CD4-positive, alpha-beta memory T cell (primary cell): ENCODE measurements at regions not wholly inside any gene's neighbourhood (a gene's known extent, or its start where the extent isn't known, plus 50 kb on each side); places are given as distances from the start of the nearest gene placed in this dataset.

Experiments
- CTCF ChIA-PET: fragments of 350-600 bp; sonication (Branson Sonifier 250); formaldehyde crosslinking; loops from one replicate; lab custom pipeline; 2021; ENCODE audit warnings: inconsistent platforms; ENCODE audit not compliant: partially characterized antibody; lab: Charles Lee
- POLR2A ChIA-PET: fragments of 350-600 bp; sonication (Branson Sonifier 250); formaldehyde crosslinking; loops from one replicate; lab custom pipeline; 2021; ENCODE audit not compliant: partially characterized antibody; lab: Charles Lee
- DNase-seq, 5 donors: peaks; one replicate each; pipeline versions ENCODE4 v3.0.0 to v3.0.0-alpha.2; 2020 to 2022; ENCODE audit warnings: mixed read lengths in 1 of 5
- H3K27ac ChIP-seq: one replicate; pipeline ENCODE4 v1.7.0; 2013; ENCODE audit warnings: low read depth, low read length
- H3K27me3 ChIP-seq: 2 replicates; pipeline ENCODE4 v1.7.0; 2013; ENCODE audit warnings: mild to moderate bottlenecking, low read length, moderate library complexity; ENCODE audit not compliant: insufficient read depth
- H3K36me3 ChIP-seq: 2 replicates; pipeline ENCODE4 v1.7.0; 2013; ENCODE audit warnings: mild to moderate bottlenecking, low read length, moderate library complexity; ENCODE audit not compliant: insufficient read depth
- H3K4me1 ChIP-seq: 2 replicates; pipeline ENCODE4 v1.7.0; 2013; ENCODE audit warnings: mild to moderate bottlenecking, low read length, moderate library complexity; ENCODE audit not compliant: insufficient read depth
- H3K4me3 ChIP-seq, 2 donors: one replicate each; pipeline ENCODE4 v1.7.0; 2013; ENCODE audit warnings: low read length in 2 of 2, mild to moderate bottlenecking in 1 of 2
- H3K9me3 ChIP-seq, 2 donors: one replicate each; pipeline ENCODE4 v1.7.0; 2013; ENCODE audit warnings: low read length in 2 of 2, control low read depth in 1 of 2; ENCODE audit not compliant: control insufficient read depth in 1 of 2
- H3K27ac Mint-ChIP-seq, 7 donors: one replicate each; pipeline ENCODE4 v1.8.0; 2020 to 2021; ENCODE audit warnings: mixed read lengths in 7 of 7, mild to moderate bottlenecking in 6 of 7, inconsistent platforms in 3 of 7, moderate library complexity in 3 of 7
- H3K27me3 Mint-ChIP-seq, 2 donors: one replicate each; pipeline ENCODE4 v1.8.0; 2020 to 2021; ENCODE audit warnings: mixed read lengths in 2 of 2
- H3K36me3 Mint-ChIP-seq, 2 donors: one replicate each; pipeline ENCODE4 v1.8.0; 2020 to 2021; ENCODE audit warnings: mixed read lengths in 2 of 2, inconsistent platforms in 1 of 2, mild to moderate bottlenecking in 1 of 2
- H3K4me1 Mint-ChIP-seq, 4 donors: one replicate each; pipeline ENCODE4 v1.8.0; 2020 to 2021; ENCODE audit warnings: mixed read lengths in 4 of 4, mild to moderate bottlenecking in 1 of 4
- H3K4me3 Mint-ChIP-seq, 8 donors: one replicate each; pipeline ENCODE4 v1.8.0; 2020 to 2021; ENCODE audit warnings: mixed read lengths in 8 of 8, mild to moderate bottlenecking in 7 of 8, moderate library complexity in 6 of 8, inconsistent platforms in 3 of 8
- H3K9me3 Mint-ChIP-seq, 8 donors: one replicate each; pipeline ENCODE4 v1.8.0; 2020 to 2021; ENCODE audit warnings: mixed read lengths in 8 of 8, mild to moderate bottlenecking in 5 of 8, inconsistent platforms in 3 of 8, moderate library complexity in 1 of 8
- intact Hi-C: fragments of 100-400 bp; cut with micrococcal nuclease; formaldehyde crosslinking; loops from one replicate; pipeline ENCODE4 v1.15.1; 2023

DNA sequence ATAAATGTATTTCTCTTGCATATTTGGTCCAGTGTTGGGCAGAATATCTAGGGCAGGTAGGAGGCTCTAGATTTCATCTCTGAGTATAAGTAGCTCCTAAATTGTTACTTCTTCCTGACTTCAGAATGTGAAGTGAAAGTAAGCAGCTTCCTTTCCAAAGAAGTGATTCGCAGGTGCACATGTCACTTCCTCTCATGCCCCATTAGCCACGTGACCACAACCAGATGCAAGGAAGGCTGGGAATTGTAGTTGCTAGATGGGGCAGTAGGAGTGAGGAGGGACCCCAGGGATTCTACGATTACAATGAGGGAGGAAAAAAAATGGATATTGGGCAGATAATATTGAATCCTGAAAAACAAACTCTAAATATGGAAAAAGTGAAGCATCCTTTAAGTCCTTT, 113.2 kb upstream of the CYYR1 start:
- Histone ChIP-seq H3K27ac (no peak overlapping the region), H3K4me1 (peaks cover 6% of the 10 kb centered on the region), H3K4me3 (no peak overlapping the region), H3K9me3 (no peaks in the 10 kb centered on the region), H3K36me3 (no peaks in the 10 kb centered on the region), H3K27me3 (no peaks in the 10 kb centered on the region)
- peak in 4 of 5 donors; percentile 14 to 24 (median 18) for DNase-seq
- H3K27ac Mint-ChIP-seq, result peak overlapping the region in 2 of 7 donors; percentile 3 to 39
- peaks cover 0 to 4% of the 10 kb centered on the region in 2 donors for H3K27me3 Mint-ChIP-seq
- intact Hi-C loops, result no loop called here
- ChIA-PET POLR2A (no interaction called here), CTCF (no interaction called here)
- H3K36me3 Mint-ChIP-seq, result no peaks in the 10 kb centered on the region
- peaks cover 0 to 4% (median 3%) of the 10 kb centered on the region in 4 donors for H3K4me1 Mint-ChIP-seq
- peaks cover 0 to 11% (median 5%) of the 10 kb centered on the region in 8 donors for H3K9me3 Mint-ChIP-seq
- H3K4me3 Mint-ChIP-seq, result peak overlapping the region in 3 of 8 donors; percentile 24 to 59 (median 51)

- Mint-ChIP-seq H3K36me3 (no peaks in the 10 kb centered on the region), H3K9me3 (peaks cover 0 to 5% (median 1%) of the 10 kb centered on the region in 8 donors), H3K27ac (no peak overlapping the region), H3K4me1 (peaks cover 0 to 4% (median 3%) of the 10 kb centered on the region in 4 donors), H3K27me3 (peaks cover 0 to 4% of the 10 kb centered on the region in 2 donors), H3K4me3 (no peak overlapping the region)
- Histone ChIP-seq H3K27ac (no peak overlapping the region), H3K4me3 (no peak overlapping the region), H3K4me1 (peaks cover 6% of the 10 kb centered on the region), H3K27me3 (no peaks in the 10 kb centered on the region), H3K36me3 (no peaks in the 10 kb centered on the region), H3K9me3 (no peaks in the 10 kb centered on the region)
- CTCF ChIA-PET, result interaction anchor here (1.0 kb wide), 1 partner anchor 9 kb away, joined by 3 read pairs; no protein-coding TSS in a partner anchor
- POLR2A ChIA-PET, result no interaction called here
- intact Hi-C loops, result no loop called here
- DNase-seq, result no peak
Observed at GRCh38 chr21:26684889-26685288, 111.8 kb upstream of the CYYR1 start.

DNA sequence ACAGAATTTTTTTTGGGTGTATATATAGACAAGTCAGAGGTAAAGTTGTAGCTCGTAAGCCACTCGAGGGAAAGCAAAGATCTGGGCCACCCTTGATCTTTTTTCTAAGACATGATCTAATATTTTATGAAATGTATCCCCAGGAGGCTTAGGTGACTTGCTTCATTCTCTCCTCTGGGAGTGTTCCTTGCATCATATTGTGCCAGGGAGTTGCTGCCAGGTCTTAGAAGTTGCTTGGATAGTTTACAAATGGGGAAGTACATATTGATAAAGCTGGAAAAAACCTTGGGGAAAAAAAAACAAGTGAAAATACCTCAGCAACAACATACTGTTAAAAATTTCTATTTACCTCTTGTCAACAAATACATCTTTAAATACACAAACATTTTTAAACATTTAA, 110.9 kb upstream of the CYYR1 start:
- intact Hi-C loops, result no loop called here

GRCh38 chr21:26679284-26679683, 106.2 kb upstream of the CYYR1 start:
- DNase-seq, result no peak
- H3K27ac Mint-ChIP-seq, result no peak overlapping the region
- POLR2A ChIA-PET, result no interaction called here

More for the DNA sequence above, 110.9 kb upstream of the CYYR1 start:
- Mint-ChIP-seq H3K4me1 (peaks cover 0 to 4% (median 3%) of the 10 kb centered on the region in 4 donors), H3K4me3 (no peak overlapping the region), H3K9me3 (peaks cover 0 to 5% (median 0%) of the 10 kb centered on the region in 8 donors), H3K27ac (no peak overlapping the region), H3K36me3 (no peaks in the 10 kb centered on the region), H3K27me3 (peaks cover 0 to 4% of the 10 kb centered on the region in 2 donors)
- ChIA-PET CTCF (no interaction called here), POLR2A (no interaction called here)
- Histone ChIP-seq H3K4me3 (no peak overlapping the region), H3K27ac (no peak overlapping the region), H3K36me3 (no peaks in the 10 kb centered on the region), H3K4me1 (peaks cover 6% of the 10 kb centered on the region), H3K9me3 (no peaks in the 10 kb centered on the region), H3K27me3 (no peaks in the 10 kb centered on the region)
- no peak for DNase-seq

GRCh38 chr21:26674323-26674722, 101.2 kb upstream of the CYYR1 start:
- Mint-ChIP-seq H3K27ac (no peak overlapping the region), H3K4me1 (no peaks in the 10 kb centered on the region), H3K36me3 (no peaks in the 10 kb centered on the region), H3K4me3 (no peak overlapping the region), H3K27me3 (peaks cover 2 to 4% of the 10 kb centered on the region in 2 donors), H3K9me3 (peaks cover 0 to 4% (median 0%) of the 10 kb centered on the region in 8 donors)
- intact Hi-C loops, result no loop called here
- DNase-seq, result no peak
- H3K36me3 ChIP-seq, result no peaks in the 10 kb centered on the region
- ChIA-PET CTCF (no interaction called here), POLR2A (no interaction called here)
- H3K4me1 ChIP-seq, result no peaks in the 10 kb centered on the region
- H3K27me3 ChIP-seq, result no peaks in the 10 kb centered on the region
- H3K27ac ChIP-seq, result no peak overlapping the region
- no peak overlapping the region for H3K4me3 ChIP-seq
- no peaks in the 10 kb centered on the region for H3K9me3 ChIP-seq

More at GRCh38 chr21:26679284-26679683, 106.2 kb upstream of the CYYR1 start:
- Mint-ChIP-seq H3K4me1 (no peaks in the 10 kb centered on the region), H3K27me3 (peaks cover 0 to 4% of the 10 kb centered on the region in 2 donors), H3K9me3 (no peaks in the 10 kb centered on the region), H3K4me3 (no peak overlapping the region), H3K36me3 (no peaks in the 10 kb centered on the region)
- Histone ChIP-seq H3K36me3 (no peaks in the 10 kb centered on the region), H3K4me3 (no peak overlapping the region), H3K4me1 (no peaks in the 10 kb centered on the region), H3K9me3 (no peaks in the 10 kb centered on the region), H3K27me3 (no peaks in the 10 kb centered on the region), H3K27ac (no peak overlapping the region)
- intact Hi-C loops, result no loop called here
- CTCF ChIA-PET, result no interaction called here

DNA sequence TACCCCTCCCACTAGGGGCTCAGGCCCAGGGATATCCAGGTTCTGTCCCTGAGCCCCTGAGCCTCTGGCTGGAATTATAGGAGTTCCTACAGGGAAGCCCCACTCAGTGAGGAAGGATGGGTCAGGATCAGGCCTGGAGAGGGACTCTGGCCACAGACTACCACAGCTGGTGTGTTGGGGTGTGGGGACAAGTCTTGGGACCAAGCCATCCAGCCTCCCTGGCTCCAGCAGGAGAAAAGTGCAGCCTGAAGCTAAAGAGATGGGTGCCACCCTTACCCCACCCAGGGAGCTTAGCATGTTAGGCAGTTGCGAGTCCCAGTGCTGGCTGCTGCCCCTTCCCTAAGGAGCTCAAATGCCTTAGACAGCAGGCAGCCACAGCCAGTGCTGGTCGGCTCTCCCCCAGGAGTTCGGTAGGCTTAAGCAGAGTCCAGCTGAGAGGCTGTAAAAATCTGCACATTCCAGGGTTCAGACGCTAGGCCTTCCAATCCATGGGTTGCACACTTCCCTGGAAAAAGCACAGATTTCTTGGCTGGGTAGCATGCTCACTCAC, 96.2 kb upstream of the CYYR1 start:
- ChIA-PET CTCF (no interaction called here), POLR2A (no interaction called here)

GRCh38 chr21:26659757-26660156, 86.7 kb upstream of the CYYR1 start:
- Mint-ChIP-seq H3K27me3 (no peaks in the 10 kb centered on the region), H3K36me3 (no peaks in the 10 kb centered on the region), H3K4me1 (no peaks in the 10 kb centered on the region)

More for the DNA sequence above, 96.2 kb upstream of the CYYR1 start:
- Histone ChIP-seq H3K27ac (no peak overlapping the region), H3K36me3 (no peaks in the 10 kb centered on the region), H3K4me3 (no peak overlapping the region), H3K9me3 (no peaks in the 10 kb centered on the region), H3K4me1 (no peaks in the 10 kb centered on the region), H3K27me3 (no peaks in the 10 kb centered on the region)
- Mint-ChIP-seq H3K4me1 (no peaks in the 10 kb centered on the region), H3K36me3 (no peaks in the 10 kb centered on the region), H3K9me3 (peaks cover 0 to 4% (median 3%) of the 10 kb centered on the region in 8 donors), H3K4me3 (no peak overlapping the region), H3K27ac (no peak overlapping the region), H3K27me3 (peaks cover 2 to 6% of the 10 kb centered on the region in 2 donors)
- no peak for DNase-seq
- intact Hi-C loops, result no loop called here

More at GRCh38 chr21:26659757-26660156, 86.7 kb upstream of the CYYR1 start:
- Mint-ChIP-seq H3K4me3 (no peak overlapping the region), H3K9me3 (peaks cover 0 to 6% (median 0%) of the 10 kb centered on the region in 8 donors), H3K27ac (no peak overlapping the region)
- H3K4me3 ChIP-seq, result no peak overlapping the region
- ChIA-PET POLR2A (no interaction called here), CTCF (no interaction called here)
- no peaks in the 10 kb centered on the region for H3K27me3 ChIP-seq
- no peaks in the 10 kb centered on the region for H3K9me3 ChIP-seq
- H3K36me3 ChIP-seq, result no peaks in the 10 kb centered on the region
- H3K27ac ChIP-seq, result no peak overlapping the region
- no peaks in the 10 kb centered on the region for H3K4me1 ChIP-seq
- DNase-seq, result no peak
- intact Hi-C loops, result no loop called here
